WTC11 (cell line): ENCODE measurements at regions not wholly inside any gene's neighbourhood (a gene's known extent, or its start where the extent isn't known, plus 50 kb on each side); places are given as distances from the start of the nearest gene placed in this dataset.

Source experiments
- ATAC-seq: fragments of 200-7000 bp; cut with Tn5 transposase; 2 replicates; pipeline ENCODE4 v1.10.0; 2021; ENCODE audit warnings: mild to moderate bottlenecking, moderate library complexity
- CTCF ChIA-PET: fragments of 300-600 bp; sonication (Branson Sonifier 250); formaldehyde crosslinking; loops from one replicate; lab custom pipeline; 2021; ENCODE audit warnings: antibody characterized with exemption; lab: Charles Lee
- POLR2A ChIA-PET: fragments of 350-600 bp; sonication (Branson Sonifier 250); formaldehyde crosslinking; loops from one replicate; lab custom pipeline; 2021; ENCODE audit warnings: antibody characterized with exemption; lab: Charles Lee
- DNase-seq: peaks from one replicate; pipeline ENCODE4 v3.0.0; 2021; ENCODE audit warnings: low spot score
- H3K27ac Mint-ChIP-seq: 2 replicates; pipeline ENCODE4 v1.8.0; 2021; ENCODE audit warnings: mixed read lengths
- H3K27me3 Mint-ChIP-seq: 2 replicates; pipeline ENCODE4 v1.8.0; 2021; ENCODE audit warnings: low read depth, mild to moderate bottlenecking, moderate library complexity, mixed read lengths
- H3K36me3 Mint-ChIP-seq: 2 replicates; pipeline ENCODE4 v1.8.0; 2021; ENCODE audit warnings: mixed read lengths
- H3K4me1 Mint-ChIP-seq: 2 replicates; pipeline ENCODE4 v1.8.0; 2022; ENCODE audit warnings: mixed read lengths
- H3K4me3 Mint-ChIP-seq: 2 replicates; pipeline ENCODE4 v1.8.0; 2021; ENCODE audit warnings: mild to moderate bottlenecking, moderate library complexity, mixed read lengths
- H3K9me3 Mint-ChIP-seq: 2 replicates; pipeline ENCODE4 v1.8.0; 2021; ENCODE audit warnings: mixed read lengths
- CBFB ChIP-seq: sonication (generic); formaldehyde crosslinking; IDR thresholded peaks from 2 replicates; pipeline ENCODE4 v1.8.1; 2022; ENCODE audit warnings: mild to moderate bottlenecking, low read depth, missing genetic modification reagents
- ELF4 ChIP-seq: sonication (generic); formaldehyde crosslinking; IDR thresholded peaks from 2 replicates; pipeline ENCODE4 v1.8.1; 2022; ENCODE audit warnings: low read depth, mild to moderate bottlenecking, moderate library complexity, missing genetic modification reagents
- FOXJ3 ChIP-seq: sonication (generic); formaldehyde crosslinking; IDR thresholded peaks from 2 replicates; pipeline ENCODE4 v1.9.0; 2021; ENCODE audit warnings: missing genetic modification reagents, mild to moderate bottlenecking, borderline replicate concordance
- HMGA2 ChIP-seq: fragments of 250-450 bp; sonication (Bioruptor Pico); IDR thresholded peaks from 2 replicates; pipeline ENCODE4 v1.4.0; 2021; ENCODE audit warnings: mild to moderate bottlenecking, moderate library complexity
- RORB ChIP-seq: fragments of 250-450 bp; sonication (Bioruptor Pico); IDR thresholded peaks from 2 replicates; pipeline ENCODE4 v1.9.0; 2021; ENCODE audit warnings: mild to moderate bottlenecking
- SMAD3 ChIP-seq: sonication (generic); formaldehyde crosslinking; IDR thresholded peaks from 2 replicates; pipeline ENCODE4 v1.8.0; 2022; ENCODE audit warnings: missing genetic modification reagents, mild to moderate bottlenecking, borderline replicate concordance
- SMAD4 ChIP-seq: sonication (generic); formaldehyde crosslinking; IDR thresholded peaks from 2 replicates; pipeline ENCODE4 v1.8.0; 2022; ENCODE audit warnings: mild to moderate bottlenecking, missing genetic modification reagents
- SOX15 ChIP-seq: fragments of 250-450 bp; sonication (Bioruptor Pico); IDR thresholded peaks from 2 replicates; pipeline ENCODE4 v1.9.0; 2021; ENCODE audit warnings: mild to moderate bottlenecking
- TEAD1 ChIP-seq: sonication (generic); formaldehyde crosslinking; IDR thresholded peaks from 2 replicates; pipeline ENCODE4 v1.8.0; 2022; ENCODE audit warnings: mild to moderate bottlenecking, missing genetic modification reagents
- TEAD4 ChIP-seq: sonication (generic); formaldehyde crosslinking; IDR thresholded peaks from 2 replicates; pipeline ENCODE4 v1.8.0; 2022; ENCODE audit warnings: mild to moderate bottlenecking, missing genetic modification reagents
- ZNF121 ChIP-seq: sonication (generic); formaldehyde crosslinking; IDR thresholded peaks from 2 replicates; pipeline ENCODE4 v1.8.0; 2023; ENCODE audit warnings: missing genetic modification reagents
- TF ChIP-seq, protein P1 (sequence below): sonication (generic); formaldehyde crosslinking; IDR thresholded peaks from 2 replicates; pipeline ENCODE4 v1.8.0; 2023; ENCODE audit warnings: missing genetic modification reagents, mild to moderate bottlenecking, borderline replicate concordance
- TF ChIP-seq, protein P2 (sequence below): sonication (generic); formaldehyde crosslinking; IDR thresholded peaks from 2 replicates; pipeline ENCODE4 v1.8.0; 2022; ENCODE audit warnings: mild to moderate bottlenecking, missing genetic modification reagents
- TF ChIP-seq, protein P3 (sequence below): sonication (generic); formaldehyde crosslinking; IDR thresholded peaks from 2 replicates; pipeline ENCODE4 v1.8.1; 2023; ENCODE audit warnings: mild to moderate bottlenecking, missing genetic modification reagents
- TF ChIP-seq, protein P4 (sequence below): sonication (generic); formaldehyde crosslinking; IDR thresholded peaks from 2 replicates; pipeline ENCODE4 v1.8.1; 2023; ENCODE audit warnings: mild to moderate bottlenecking, missing genetic modification reagents
- TF ChIP-seq, protein P5 (sequence below): fragments of 250-450 bp; sonication (Bioruptor Pico); IDR thresholded peaks from 2 replicates; pipeline ENCODE4 v1.9.0; 2021; ENCODE audit warnings: mild to moderate bottlenecking
- TF ChIP-seq, protein P6 (sequence below): sonication (generic); formaldehyde crosslinking; IDR thresholded peaks from 2 replicates; pipeline ENCODE4 v1.8.1; 2022; ENCODE audit warnings: mild to moderate bottlenecking, moderate library complexity, missing genetic modification reagents

DNA sequence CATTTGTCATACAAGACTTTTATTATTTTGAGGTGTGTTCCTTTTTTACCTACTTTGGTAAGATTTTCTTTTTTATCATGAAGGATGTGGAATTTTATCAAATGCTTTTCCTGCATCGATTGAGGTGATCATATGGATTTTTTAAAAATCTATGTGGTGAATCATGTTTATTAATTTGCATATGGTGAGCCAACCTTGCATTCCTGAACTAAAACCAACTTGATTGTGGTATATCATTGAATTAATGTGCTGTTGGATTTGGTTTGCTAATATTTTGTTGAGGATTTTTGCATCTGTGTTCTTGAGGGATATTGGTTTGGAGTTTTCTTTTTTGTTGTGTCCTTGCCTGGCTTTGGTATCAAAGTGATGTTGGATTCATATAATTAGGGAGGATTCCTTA lies 848.1 kb upstream of the EYS start (continued):
- TF ChIP-seq, protein P1, sequence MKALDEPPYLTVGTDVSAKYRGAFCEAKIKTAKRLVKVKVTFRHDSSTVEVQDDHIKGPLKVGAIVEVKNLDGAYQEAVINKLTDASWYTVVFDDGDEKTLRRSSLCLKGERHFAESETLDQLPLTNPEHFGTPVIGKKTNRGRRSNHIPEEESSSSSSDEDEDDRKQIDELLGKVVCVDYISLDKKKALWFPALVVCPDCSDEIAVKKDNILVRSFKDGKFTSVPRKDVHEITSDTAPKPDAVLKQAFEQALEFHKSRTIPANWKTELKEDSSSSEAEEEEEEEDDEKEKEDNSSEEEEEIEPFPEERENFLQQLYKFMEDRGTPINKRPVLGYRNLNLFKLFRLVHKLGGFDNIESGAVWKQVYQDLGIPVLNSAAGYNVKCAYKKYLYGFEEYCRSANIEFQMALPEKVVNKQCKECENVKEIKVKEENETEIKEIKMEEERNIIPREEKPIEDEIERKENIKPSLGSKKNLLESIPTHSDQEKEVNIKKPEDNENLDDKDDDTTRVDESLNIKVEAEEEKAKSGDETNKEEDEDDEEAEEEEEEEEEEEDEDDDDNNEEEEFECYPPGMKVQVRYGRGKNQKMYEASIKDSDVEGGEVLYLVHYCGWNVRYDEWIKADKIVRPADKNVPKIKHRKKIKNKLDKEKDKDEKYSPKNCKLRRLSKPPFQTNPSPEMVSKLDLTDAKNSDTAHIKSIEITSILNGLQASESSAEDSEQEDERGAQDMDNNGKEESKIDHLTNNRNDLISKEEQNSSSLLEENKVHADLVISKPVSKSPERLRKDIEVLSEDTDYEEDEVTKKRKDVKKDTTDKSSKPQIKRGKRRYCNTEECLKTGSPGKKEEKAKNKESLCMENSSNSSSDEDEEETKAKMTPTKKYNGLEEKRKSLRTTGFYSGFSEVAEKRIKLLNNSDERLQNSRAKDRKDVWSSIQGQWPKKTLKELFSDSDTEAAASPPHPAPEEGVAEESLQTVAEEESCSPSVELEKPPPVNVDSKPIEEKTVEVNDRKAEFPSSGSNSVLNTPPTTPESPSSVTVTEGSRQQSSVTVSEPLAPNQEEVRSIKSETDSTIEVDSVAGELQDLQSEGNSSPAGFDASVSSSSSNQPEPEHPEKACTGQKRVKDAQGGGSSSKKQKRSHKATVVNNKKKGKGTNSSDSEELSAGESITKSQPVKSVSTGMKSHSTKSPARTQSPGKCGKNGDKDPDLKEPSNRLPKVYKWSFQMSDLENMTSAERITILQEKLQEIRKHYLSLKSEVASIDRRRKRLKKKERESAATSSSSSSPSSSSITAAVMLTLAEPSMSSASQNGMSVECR, result no peak
- TF ChIP-seq, protein P2, sequence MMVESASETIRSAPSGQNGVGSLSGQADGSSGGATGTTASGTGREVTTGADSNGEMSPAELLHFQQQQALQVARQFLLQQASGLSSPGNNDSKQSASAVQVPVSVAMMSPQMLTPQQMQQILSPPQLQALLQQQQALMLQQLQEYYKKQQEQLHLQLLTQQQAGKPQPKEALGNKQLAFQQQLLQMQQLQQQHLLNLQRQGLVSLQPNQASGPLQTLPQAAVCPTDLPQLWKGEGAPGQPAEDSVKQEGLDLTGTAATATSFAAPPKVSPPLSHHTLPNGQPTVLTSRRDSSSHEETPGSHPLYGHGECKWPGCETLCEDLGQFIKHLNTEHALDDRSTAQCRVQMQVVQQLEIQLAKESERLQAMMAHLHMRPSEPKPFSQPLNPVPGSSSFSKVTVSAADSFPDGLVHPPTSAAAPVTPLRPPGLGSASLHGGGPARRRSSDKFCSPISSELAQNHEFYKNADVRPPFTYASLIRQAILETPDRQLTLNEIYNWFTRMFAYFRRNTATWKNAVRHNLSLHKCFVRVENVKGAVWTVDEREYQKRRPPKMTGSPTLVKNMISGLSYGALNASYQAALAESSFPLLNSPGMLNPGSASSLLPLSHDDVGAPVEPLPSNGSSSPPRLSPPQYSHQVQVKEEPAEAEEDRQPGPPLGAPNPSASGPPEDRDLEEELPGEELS, result no peak
- TF ChIP-seq, protein P3, sequence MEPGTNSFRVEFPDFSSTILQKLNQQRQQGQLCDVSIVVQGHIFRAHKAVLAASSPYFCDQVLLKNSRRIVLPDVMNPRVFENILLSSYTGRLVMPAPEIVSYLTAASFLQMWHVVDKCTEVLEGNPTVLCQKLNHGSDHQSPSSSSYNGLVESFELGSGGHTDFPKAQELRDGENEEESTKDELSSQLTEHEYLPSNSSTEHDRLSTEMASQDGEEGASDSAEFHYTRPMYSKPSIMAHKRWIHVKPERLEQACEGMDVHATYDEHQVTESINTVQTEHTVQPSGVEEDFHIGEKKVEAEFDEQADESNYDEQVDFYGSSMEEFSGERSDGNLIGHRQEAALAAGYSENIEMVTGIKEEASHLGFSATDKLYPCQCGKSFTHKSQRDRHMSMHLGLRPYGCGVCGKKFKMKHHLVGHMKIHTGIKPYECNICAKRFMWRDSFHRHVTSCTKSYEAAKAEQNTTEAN, result no peak
- TF ChIP-seq, protein P4, sequence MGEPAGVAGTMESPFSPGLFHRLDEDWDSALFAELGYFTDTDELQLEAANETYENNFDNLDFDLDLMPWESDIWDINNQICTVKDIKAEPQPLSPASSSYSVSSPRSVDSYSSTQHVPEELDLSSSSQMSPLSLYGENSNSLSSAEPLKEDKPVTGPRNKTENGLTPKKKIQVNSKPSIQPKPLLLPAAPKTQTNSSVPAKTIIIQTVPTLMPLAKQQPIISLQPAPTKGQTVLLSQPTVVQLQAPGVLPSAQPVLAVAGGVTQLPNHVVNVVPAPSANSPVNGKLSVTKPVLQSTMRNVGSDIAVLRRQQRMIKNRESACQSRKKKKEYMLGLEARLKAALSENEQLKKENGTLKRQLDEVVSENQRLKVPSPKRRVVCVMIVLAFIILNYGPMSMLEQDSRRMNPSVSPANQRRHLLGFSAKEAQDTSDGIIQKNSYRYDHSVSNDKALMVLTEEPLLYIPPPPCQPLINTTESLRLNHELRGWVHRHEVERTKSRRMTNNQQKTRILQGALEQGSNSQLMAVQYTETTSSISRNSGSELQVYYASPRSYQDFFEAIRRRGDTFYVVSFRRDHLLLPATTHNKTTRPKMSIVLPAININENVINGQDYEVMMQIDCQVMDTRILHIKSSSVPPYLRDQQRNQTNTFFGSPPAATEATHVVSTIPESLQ, result no peak
- no peak for TF ChIP-seq CBFB (CRISPR knock-in tag)
- TF ChIP-seq, protein P5, sequence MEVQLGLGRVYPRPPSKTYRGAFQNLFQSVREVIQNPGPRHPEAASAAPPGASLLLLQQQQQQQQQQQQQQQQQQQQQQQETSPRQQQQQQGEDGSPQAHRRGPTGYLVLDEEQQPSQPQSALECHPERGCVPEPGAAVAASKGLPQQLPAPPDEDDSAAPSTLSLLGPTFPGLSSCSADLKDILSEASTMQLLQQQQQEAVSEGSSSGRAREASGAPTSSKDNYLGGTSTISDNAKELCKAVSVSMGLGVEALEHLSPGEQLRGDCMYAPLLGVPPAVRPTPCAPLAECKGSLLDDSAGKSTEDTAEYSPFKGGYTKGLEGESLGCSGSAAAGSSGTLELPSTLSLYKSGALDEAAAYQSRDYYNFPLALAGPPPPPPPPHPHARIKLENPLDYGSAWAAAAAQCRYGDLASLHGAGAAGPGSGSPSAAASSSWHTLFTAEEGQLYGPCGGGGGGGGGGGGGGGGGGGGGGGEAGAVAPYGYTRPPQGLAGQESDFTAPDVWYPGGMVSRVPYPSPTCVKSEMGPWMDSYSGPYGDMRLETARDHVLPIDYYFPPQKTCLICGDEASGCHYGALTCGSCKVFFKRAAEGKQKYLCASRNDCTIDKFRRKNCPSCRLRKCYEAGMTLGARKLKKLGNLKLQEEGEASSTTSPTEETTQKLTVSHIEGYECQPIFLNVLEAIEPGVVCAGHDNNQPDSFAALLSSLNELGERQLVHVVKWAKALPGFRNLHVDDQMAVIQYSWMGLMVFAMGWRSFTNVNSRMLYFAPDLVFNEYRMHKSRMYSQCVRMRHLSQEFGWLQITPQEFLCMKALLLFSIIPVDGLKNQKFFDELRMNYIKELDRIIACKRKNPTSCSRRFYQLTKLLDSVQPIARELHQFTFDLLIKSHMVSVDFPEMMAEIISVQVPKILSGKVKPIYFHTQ, result no peak

DNA sequence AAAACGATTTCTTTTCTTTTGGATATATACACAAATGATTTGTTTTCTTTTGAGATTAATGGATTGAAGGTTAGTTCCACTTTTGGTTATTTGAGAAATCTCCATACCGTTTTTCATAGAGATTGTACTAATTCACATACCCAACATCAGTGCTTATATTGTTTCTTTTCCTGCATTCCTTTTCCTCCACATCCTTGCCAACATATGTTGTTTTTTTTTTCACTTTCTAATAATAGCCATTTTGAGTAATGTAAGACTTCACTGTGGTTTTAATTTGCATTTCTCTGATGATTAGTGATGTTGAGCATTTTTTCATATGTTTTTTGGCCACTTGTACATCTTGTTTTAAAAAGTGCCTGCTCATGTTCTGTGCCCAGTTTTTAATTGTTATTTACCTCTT lies 846.4 kb upstream of the EYS start:
- peaks cover 52% of the 10 kb centered on the region for H3K36me3 Mint-ChIP-seq
- no peak for TF ChIP-seq HMGA2
- TF ChIP-seq RORB, result no peak
- TF ChIP-seq SOX15 (CRISPR knock-in tag), result no peak
- TF ChIP-seq TEAD1 (CRISPR knock-in tag), result no peak
- TF ChIP-seq ELF4 (CRISPR knock-in tag), result no peak
- no peak for TF ChIP-seq FOXJ3 (CRISPR knock-in tag)
- TF ChIP-seq SMAD3 (CRISPR knock-in tag), result no peak
- no peak for TF ChIP-seq ZNF121 (CRISPR knock-in tag)
- TF ChIP-seq, protein P6, sequence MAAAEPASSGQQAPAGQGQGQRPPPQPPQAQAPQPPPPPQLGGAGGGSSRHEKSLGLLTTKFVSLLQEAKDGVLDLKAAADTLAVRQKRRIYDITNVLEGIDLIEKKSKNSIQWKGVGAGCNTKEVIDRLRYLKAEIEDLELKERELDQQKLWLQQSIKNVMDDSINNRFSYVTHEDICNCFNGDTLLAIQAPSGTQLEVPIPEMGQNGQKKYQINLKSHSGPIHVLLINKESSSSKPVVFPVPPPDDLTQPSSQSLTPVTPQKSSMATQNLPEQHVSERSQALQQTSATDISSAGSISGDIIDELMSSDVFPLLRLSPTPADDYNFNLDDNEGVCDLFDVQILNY (CRISPR knock-in tag), result no peak
- no peak for TF ChIP-seq SMAD4
- TF ChIP-seq, protein P1, result no peak
- no peak for TF ChIP-seq TEAD4 (CRISPR knock-in tag)
- TF ChIP-seq, all 79 proteins: peak for 0
- DNase-seq (no peak), ATAC-seq (no peak)
- no peak overlapping the region for H3K27ac Mint-ChIP-seq
- no peak overlapping the region for H3K4me3 Mint-ChIP-seq
- H3K4me1 Mint-ChIP-seq, result no peaks in the 10 kb centered on the region
- CTCF ChIA-PET, result no interaction called here
- POLR2A ChIA-PET, result no interaction called here
- H3K9me3 Mint-ChIP-seq, result peaks cover 57% of the 10 kb centered on the region
- peaks cover 3% of the 10 kb centered on the region for H3K27me3 Mint-ChIP-seq
